GM12878 (cell line): ENCODE measurements at regions not wholly inside any gene's neighbourhood (a gene's known extent, or its start where the extent isn't known, plus 50 kb on each side); places are given as distances from the start of the nearest gene placed in this dataset.

Experiments used
- ATAC-seq: fragments of 200-7000 bp; cut with Tn5 transposase; 3 replicates; pipeline ENCODE4 v1.9.1; 2020; ENCODE audit warnings: mild to moderate bottlenecking, moderate library complexity
- BruUV-seq: library from RNA; stranded (reverse); fragments of 400-500 nt; replicated peaks from 2 replicates; lab custom pipeline; 2021; lab: Mats Ljungman, UMichigan
- CTCF ChIA-PET: fragments of 300-600 bp; sonication (Branson Sonifier 250); formaldehyde crosslinking; extraction: SDS; loops from one replicate; lab custom pipeline; 2021; ENCODE audit warnings: inconsistent platforms; lab: Yijun Ruan, JAX
- POLR2A ChIA-PET: fragments of 350-600 bp; formaldehyde crosslinking; extraction: SDS; loops from one replicate; lab custom pipeline; 2021; ENCODE audit warnings: inconsistent platforms; lab: Charles Lee
- RAD21 ChIA-PET: fragments of 300-600 bp; sonication (Branson Sonifier 250); formaldehyde crosslinking; loops from one replicate; lab custom pipeline; 2023; ENCODE audit warnings: antibody characterized with exemption; ENCODE audit not compliant: unreplicated experiment; lab: Charles Lee
- SMC1A ChIA-PET: fragments of 300-600 bp; sonication (Branson Sonifier 250); formaldehyde crosslinking; loops from one replicate; lab custom pipeline; 2023; ENCODE audit not compliant: unreplicated experiment, uncharacterized antibody; lab: Charles Lee
- DNase-seq: peaks from one replicate; pipeline ENCODE4 v3.0.0-alpha.2; 2011; ENCODE audit warnings: low read depth, low spot score
- FAIRE-seq: peaks from 3 replicates; lab custom pipeline; 2011; peaks lifted over from hg19 to GRCh38; lab: Jason Lieb, UNC
- H2AFZ ChIP-seq: 2 replicates; pipeline ENCODE4 v1.6.0; 2011; ENCODE audit warnings: low read depth, low read length, control low read depth; ENCODE audit not compliant: control insufficient read depth
- H3K27ac ChIP-seq: 2 replicates; pipeline ENCODE4 v1.5.1; 2011; ENCODE audit warnings: control low read depth; ENCODE audit not compliant: control insufficient read depth, insufficient read depth
- H3K27me3 ChIP-seq, 2 experiments: replicated peaks in 1 of 2; 2 replicates each; pipeline versions ENCODE4 v1.6.0 to v1.6.1; 2011; ENCODE audit warnings: low read length in 1 of 2; ENCODE audit not compliant: control insufficient read depth in 2 of 2, insufficient read depth in 2 of 2
- H3K36me3 ChIP-seq, 2 experiments: 2 replicates each; pipeline ENCODE4 v1.5.1; 2011; ENCODE audit warnings: low read length in 1 of 2; ENCODE audit not compliant: control insufficient read depth in 2 of 2, insufficient read depth in 2 of 2
- H3K4me1 ChIP-seq: 2 replicates; pipeline ENCODE4 v1.6.1; 2011; ENCODE audit warnings: mild to moderate bottlenecking, low read length, moderate library complexity, mixed read lengths; ENCODE audit not compliant: control insufficient read depth, insufficient read depth
- H3K4me2 ChIP-seq: 2 replicates; pipeline ENCODE4 v1.6.0; 2011; ENCODE audit warnings: control low read depth; ENCODE audit not compliant: control insufficient read depth, insufficient read depth
- H3K4me3 ChIP-seq: fragments of 200-600 bp; sonication (generic); 2 replicates; pipeline ENCODE4 v1.5.1; 2016
- H3K79me2 ChIP-seq: 2 replicates; pipeline ENCODE4 v1.6.0; 2011; ENCODE audit warnings: low read length; ENCODE audit not compliant: control insufficient read depth, insufficient read depth
- H3K9ac ChIP-seq: 2 replicates; pipeline ENCODE4 v1.8.0; 2011; ENCODE audit warnings: low read length, control low read depth, mixed read lengths; ENCODE audit not compliant: control insufficient read depth, insufficient read depth
- H3K9me3 ChIP-seq: replicated peaks from 3 replicates; pipeline ENCODE4 v1.5.1; 2011; ENCODE audit warnings: mild to moderate bottlenecking, low read length; ENCODE audit not compliant: control insufficient read depth, insufficient read depth
- H4K20me1 ChIP-seq: 2 replicates; pipeline ENCODE4 v1.6.0; 2011; ENCODE audit not compliant: control insufficient read depth, insufficient read depth
- CREB1 ChIP-seq: IDR thresholded peaks from 2 replicates; pipeline ENCODE4 v1.6.1; 2012; ENCODE audit warnings: low read depth, mild to moderate bottlenecking, inconsistent platforms
- MEF2B ChIP-seq: fragments of 450-650 bp; IDR thresholded peaks from 2 replicates; pipeline ENCODE4 v1.6.1; 2018; ENCODE audit warnings: mild to moderate bottlenecking, moderate library complexity; ENCODE audit not compliant: partially characterized antibody, poor library complexity, severe bottlenecking
- NRF1 ChIP-seq: conservative IDR thresholded peaks from 2 replicates; pipeline ENCODE4 v1.6.1; 2011; ENCODE audit warnings: mild to moderate bottlenecking, low read depth, low read length, improper control_type of control experiment
- PBX3 ChIP-seq: IDR thresholded peaks from 2 replicates; pipeline ENCODE4 v1.6.1; 2011; ENCODE audit warnings: mild to moderate bottlenecking, low read depth, low read length, moderate library complexity; ENCODE audit not compliant: insufficient replicate concordance
- PML ChIP-seq: IDR thresholded peaks from 2 replicates; pipeline ENCODE4 v1.6.1; 2012; ENCODE audit warnings: low read length, inconsistent platforms
- RB1 ChIP-seq: fragments of 450-650 bp; formaldehyde crosslinking; IDR thresholded peaks from 2 replicates; pipeline ENCODE4 v1.6.1; 2017; ENCODE audit warnings: mild to moderate bottlenecking, borderline replicate concordance
- SREBF2 ChIP-seq: IDR thresholded peaks from 2 replicates; pipeline ENCODE4 v1.6.1; 2012; ENCODE audit warnings: mild to moderate bottlenecking, low read length
- SRF ChIP-seq, 2 experiments: IDR thresholded peaks; 2 replicates each; pipeline ENCODE4 v1.6.1; 2011; ENCODE audit warnings: low read depth in 2 of 2, low read length in 2 of 2, mild to moderate bottlenecking in 1 of 2, moderate library complexity in 1 of 2
- TAF1 ChIP-seq: IDR thresholded peaks from 2 replicates; pipeline ENCODE4 v1.6.1; 2011; ENCODE audit warnings: mild to moderate bottlenecking, low read depth, low read length, borderline replicate concordance
- TCF3 ChIP-seq: IDR thresholded peaks from 2 replicates; pipeline ENCODE4 v1.6.1; 2012; ENCODE audit warnings: low read depth, mild to moderate bottlenecking, low read length, borderline replicate concordance; ENCODE audit not compliant: insufficient read depth
- ZNF384 ChIP-seq: IDR thresholded peaks from 2 replicates; pipeline ENCODE4 v1.6.1; 2012; ENCODE audit warnings: low read depth, mild to moderate bottlenecking, low read length, improper control_type of control experiment, borderline replicate concordance
- in situ Hi-C: fragments of 300-500 bp; cut with MboI; formaldehyde crosslinking; loops from 9 replicates; pipeline ENCODE4 v1.14.3; 2018; ENCODE audit warnings: mixed read lengths
- intact Hi-C: fragments of 100-400 bp; cut with micrococcal nuclease; formaldehyde crosslinking; loops from one replicate; pipeline ENCODE4 v1.14.2; 2022; ENCODE audit not compliant: unreplicated experiment

GRCh38 chr9:119853126-119853525 lies 483.9 kb upstream of the BRINP1 start:
- Histone ChIP-seq H3K36me3 (no peaks in the 10 kb centered on the region), H3K79me2 (no peaks in the 10 kb centered on the region), H3K27me3 (no peaks in the 10 kb centered on the region), H4K20me1 (no peaks in the 10 kb centered on the region), H3K9me3 (no peaks in the 10 kb centered on the region), H3K4me2 (no peak overlapping the region), H3K27ac (no peak overlapping the region), H3K4me1 (no peaks in the 10 kb centered on the region), H2AFZ (no peak overlapping the region), H3K4me3 (no peak overlapping the region), H3K9ac (no peak overlapping the region)
- POLR2A ChIA-PET = no interaction called here
- CTCF ChIA-PET = interaction anchor here (0.8 to 1.1 kb wide), 3 partner anchors 13 to 115 kb away, joined by 3 read pairs; no protein-coding TSS in a partner anchor
- no peak for TF ChIP-seq RB1
- TF ChIP-seq NRF1 = no peak
- no peak for TF ChIP-seq PBX3
- no peak for TF ChIP-seq TCF3
- no peak for TF ChIP-seq TAF1
- no peak for TF ChIP-seq SREBF2
- no peak for TF ChIP-seq ZNF384
- TF ChIP-seq MEF2B = no peak
- no peak for TF ChIP-seq SRF (IDR thresholded peaks at IDR 0.05; ENCODE audit: low read depth in 2 of 2, low read length in 2 of 2)
- no peak for TF ChIP-seq CREB1
- TF ChIP-seq PML = no peak
- RAD21 ChIA-PET = no interaction called here
- DNase-seq (no peak), ATAC-seq (no peak), FAIRE-seq (no peak)
- intact Hi-C loops (no loop called here), in situ Hi-C loops (no loop called here)
- SMC1A ChIA-PET = no interaction called here
- BruUV-seq = no TSS peak
